CD4-positive, alpha-beta T cell treated with Interleukin-15 for 4 hours (primary cell): ENCODE measurements at regions not wholly inside any gene's neighbourhood (a gene's known extent, or its start where the extent isn't known, plus 50 kb on each side); places are given as distances from the start of the nearest gene placed in this dataset.
"Not testable (repeated sequence)": the region's sequence is repeated elsewhere in the genome, so short reads cannot be mapped to it uniquely, and the experiment has no call there.

Experiments used
- DNase-seq: peaks from one replicate; pipeline ENCODE4 v3.0.0-alpha.2; 2020; ENCODE audit warnings: low spot score

- DNase-seq, result no peak
These were observed 255.3 kb upstream of the GJE1 start for GRCh38 chr6:141877275-141877983.

GRCh38 chr6:141874930-141875602, 257.7 kb upstream of the GJE1 start:
- no peak for DNase-seq

GRCh38 chr6:141869509-141869908, 263.2 kb upstream of the GJE1 start:
- not testable (repeated sequence) for DNase-seq

- DNase-seq, result no peak
These were observed 265.0 kb upstream of the GJE1 start for GRCh38 chr6:141867767-141868166.

- no peak for DNase-seq
These were observed 265.8 kb upstream of the GJE1 start for GRCh38 chr6:141866731-141867497.

- DNase-seq, result no peak
These were observed 281.7 kb upstream of the GJE1 start for GRCh38 chr6:141851063-141851462.

GRCh38 chr6:141848029-141848890, 284.5 kb upstream of the GJE1 start:
- DNase-seq, result peak; percentile 44

- DNase-seq, result no peak
These were observed 286.1 kb upstream of the GJE1 start for GRCh38 chr6:141846639-141847038.

GRCh38 chr6:141843178-141843834, 289.4 kb upstream of the GJE1 start:
- DNase-seq, result no peak

- no peak for DNase-seq
These were observed 299.6 kb upstream of the GJE1 start for GRCh38 chr6:141833001-141833655.

- no peak for DNase-seq
These were observed 302.2 kb upstream of the GJE1 start for GRCh38 chr6:141830530-141830929.

- no peak for DNase-seq
These were observed 303.0 kb upstream of the GJE1 start for GRCh38 chr6:141829566-141830360.

- DNase-seq, result no peak
These were observed 308.4 kb upstream of the GJE1 start for GRCh38 chr6:141824350-141824749.

GRCh38 chr6:141815039-141815438, 317.7 kb upstream of the GJE1 start:
- not testable (repeated sequence) for DNase-seq

GRCh38 chr6:141809901-141810300, 322.8 kb upstream of the GJE1 start:
- no peak for DNase-seq

- no peak for DNase-seq
These were observed 324.1 kb upstream of the GJE1 start for GRCh38 chr6:141808662-141809061.

- DNase-seq, result not testable (repeated sequence)
These were observed 331.8 kb upstream of the GJE1 start for GRCh38 chr6:141800973-141801372.

- DNase-seq, result no peak
These were observed 341.8 kb upstream of the GJE1 start for GRCh38 chr6:141790921-141791320.

- no peak for DNase-seq
These were observed 344.6 kb upstream of the GJE1 start for GRCh38 chr6:141788096-141788495.

GRCh38 chr6:141783585-141783984, 349.1 kb upstream of the GJE1 start:
- DNase-seq, result no peak
